ENCODE measurements at regions not wholly inside any gene's neighbourhood (a gene's known extent, or its start where the extent isn't known, plus 50 kb on each side); places are given as distances from the start of the nearest gene placed in this dataset.

DNA sequence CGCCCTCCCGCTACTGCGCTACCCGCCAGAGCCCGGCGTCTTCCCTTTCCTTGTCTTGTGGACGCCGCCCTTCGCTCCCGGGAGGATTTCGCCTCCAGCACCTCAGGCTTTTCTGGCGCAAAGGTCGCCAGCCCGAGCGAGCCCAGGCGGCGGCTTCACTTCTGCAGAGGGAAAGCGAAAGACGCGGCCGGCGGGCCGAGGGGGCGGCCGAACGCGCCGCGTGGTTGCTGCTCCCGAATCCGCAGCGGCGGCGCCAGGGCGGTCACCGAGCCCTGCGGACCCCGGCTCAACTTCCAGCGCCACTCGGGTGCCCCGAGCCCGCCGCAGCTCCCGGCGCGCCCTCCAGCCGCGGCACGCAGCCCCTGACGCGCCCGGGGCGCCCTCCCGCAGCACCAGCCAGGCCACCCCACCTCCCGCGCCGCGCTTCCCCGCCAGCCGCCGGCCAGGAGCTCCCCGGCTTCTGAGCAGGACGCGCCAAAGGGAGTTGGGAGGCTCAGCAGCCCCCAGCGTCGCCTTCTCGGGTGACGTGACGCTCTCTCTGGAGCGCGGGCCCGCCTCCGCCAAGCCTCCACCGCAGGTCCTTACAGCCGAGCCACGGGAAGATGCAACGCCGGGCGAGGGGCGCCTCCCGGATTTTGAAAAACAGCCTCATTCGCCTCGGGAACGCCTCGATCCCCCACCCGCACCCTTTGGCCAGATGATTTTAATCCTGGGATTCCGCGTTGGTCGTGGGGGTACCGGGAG, 84.9 kb upstream of the EPB41L3 start:
- TF ChIP-seq CTCF (IDR thresholded peaks at IDR 0.05) (no peak), EP300 (IDR thresholded peaks at IDR 0.05) (no peak)
